ENCODE measurements at regions not wholly inside any gene's neighbourhood (a gene's known extent, or its start where the extent isn't known, plus 50 kb on each side); places are given as distances from the start of the nearest gene placed in this dataset.

- TF ChIP-seq POLR2A (IDR thresholded peaks at IDR 0.05) (no peak), CTCF (IDR thresholded peaks at IDR 0.05) (no peak)
Measured at GRCh38 chr2:180474716-180475115, 467.6 kb upstream of the CWC22 start.
